ENCODE measurements at regions not wholly inside any gene's neighbourhood (a gene's known extent, or its start where the extent isn't known, plus 50 kb on each side); places are given as distances from the start of the nearest gene placed in this dataset.

DNA sequence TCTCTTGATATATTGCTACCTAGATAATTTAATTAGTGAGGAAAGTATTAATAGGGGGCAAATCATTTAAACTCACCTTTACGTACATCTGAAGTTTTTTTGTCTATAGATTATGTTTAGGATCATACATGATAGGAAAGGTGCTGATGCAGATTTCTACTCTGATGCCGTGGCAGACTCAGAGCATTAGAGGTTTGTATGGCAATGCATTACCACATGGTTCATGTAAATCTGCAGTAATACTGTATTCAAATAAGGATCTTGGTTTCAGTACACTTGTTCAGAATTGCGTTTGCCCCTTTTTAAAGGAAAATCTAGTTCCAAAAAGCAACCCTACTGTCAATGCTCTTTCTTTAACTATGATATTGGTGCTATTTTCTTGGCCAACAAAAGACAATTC lies 288.3 kb downstream of the PTPRC start:
- Histone ChIP-seq H3K4me3 (replicated peaks; ENCODE audit: low read depth, low read length) (no peak overlapping the region), H3K27me3 (replicated peaks; ENCODE audit: control insufficient read depth, insufficient read depth, low read length) (no peaks in the 10 kb centered on the region), H3K36me3 (ENCODE audit: control insufficient read depth, insufficient read depth, low read length) (no peaks in the 10 kb centered on the region)
- no peak for DNase-seq (ENCODE audit: extremely low read depth, insufficient read length)
- TF ChIP-seq, protein P1, sequence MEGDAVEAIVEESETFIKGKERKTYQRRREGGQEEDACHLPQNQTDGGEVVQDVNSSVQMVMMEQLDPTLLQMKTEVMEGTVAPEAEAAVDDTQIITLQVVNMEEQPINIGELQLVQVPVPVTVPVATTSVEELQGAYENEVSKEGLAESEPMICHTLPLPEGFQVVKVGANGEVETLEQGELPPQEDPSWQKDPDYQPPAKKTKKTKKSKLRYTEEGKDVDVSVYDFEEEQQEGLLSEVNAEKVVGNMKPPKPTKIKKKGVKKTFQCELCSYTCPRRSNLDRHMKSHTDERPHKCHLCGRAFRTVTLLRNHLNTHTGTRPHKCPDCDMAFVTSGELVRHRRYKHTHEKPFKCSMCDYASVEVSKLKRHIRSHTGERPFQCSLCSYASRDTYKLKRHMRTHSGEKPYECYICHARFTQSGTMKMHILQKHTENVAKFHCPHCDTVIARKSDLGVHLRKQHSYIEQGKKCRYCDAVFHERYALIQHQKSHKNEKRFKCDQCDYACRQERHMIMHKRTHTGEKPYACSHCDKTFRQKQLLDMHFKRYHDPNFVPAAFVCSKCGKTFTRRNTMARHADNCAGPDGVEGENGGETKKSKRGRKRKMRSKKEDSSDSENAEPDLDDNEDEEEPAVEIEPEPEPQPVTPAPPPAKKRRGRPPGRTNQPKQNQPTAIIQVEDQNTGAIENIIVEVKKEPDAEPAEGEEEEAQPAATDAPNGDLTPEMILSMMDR (IDR thresholded peaks at IDR 0.05; ENCODE audit: insufficient read depth, low read length, poor library complexity, severe bottlenecking): no peak

GRCh38 chr1:198929111-198929604 lies 290.3 kb downstream of the PTPRC start:
- no peak for DNase-seq (ENCODE audit: extremely low read depth, insufficient read length)
- TF ChIP-seq, protein P1 (IDR thresholded peaks at IDR 0.05; ENCODE audit: insufficient read depth, low read length, poor library complexity, severe bottlenecking): no peak
- H3K27me3 ChIP-seq (replicated peaks; ENCODE audit: control insufficient read depth, insufficient read depth, low read length): no peaks in the 10 kb centered on the region
- no peak overlapping the region for H3K4me3 ChIP-seq (replicated peaks; ENCODE audit: low read depth, low read length)
- no peaks in the 10 kb centered on the region for H3K36me3 ChIP-seq (ENCODE audit: control insufficient read depth, insufficient read depth, low read length)

DNA sequence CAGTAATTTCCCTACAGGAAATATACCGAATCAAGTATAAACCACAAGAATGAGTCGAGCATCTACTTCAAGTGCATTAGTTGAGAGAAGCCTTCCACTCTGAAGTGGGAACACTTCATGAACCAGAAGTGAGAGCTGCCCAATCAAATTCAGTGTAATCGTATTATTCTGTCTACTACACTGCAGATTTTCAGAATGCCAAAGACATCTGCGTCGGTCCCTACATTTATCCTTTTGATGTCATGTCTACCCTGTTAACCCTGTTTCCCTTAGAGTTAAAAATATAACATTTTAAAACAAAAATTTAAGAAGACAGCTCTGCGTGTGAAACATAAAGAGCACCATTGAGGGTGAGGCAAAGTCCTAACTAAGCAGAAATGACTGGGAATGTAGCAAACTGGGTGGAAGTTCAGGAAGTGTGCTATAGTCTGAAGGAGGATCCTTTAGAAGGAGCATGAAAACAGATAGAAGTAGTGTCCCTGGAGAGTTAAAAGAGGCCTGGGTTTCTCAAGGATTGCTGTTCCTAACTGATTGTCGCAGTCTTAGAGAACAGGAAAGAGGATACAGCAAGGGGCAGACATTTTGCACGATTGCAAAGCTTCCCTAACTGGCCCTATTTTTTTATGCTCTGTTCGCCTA lies 291.2 kb downstream of the PTPRC start:
- no peaks in the 10 kb centered on the region for H3K36me3 ChIP-seq (ENCODE audit: control insufficient read depth, insufficient read depth, low read length)
- H3K27me3 ChIP-seq (replicated peaks; ENCODE audit: control insufficient read depth, insufficient read depth, low read length): no peaks in the 10 kb centered on the region
- TF ChIP-seq, protein P1 (IDR thresholded peaks at IDR 0.05; ENCODE audit: insufficient read depth, low read length, poor library complexity, severe bottlenecking): no peak
- DNase-seq (ENCODE audit: extremely low read depth, insufficient read length): no peak
- H3K4me3 ChIP-seq (replicated peaks; ENCODE audit: low read depth, low read length): no peak overlapping the region

DNA sequence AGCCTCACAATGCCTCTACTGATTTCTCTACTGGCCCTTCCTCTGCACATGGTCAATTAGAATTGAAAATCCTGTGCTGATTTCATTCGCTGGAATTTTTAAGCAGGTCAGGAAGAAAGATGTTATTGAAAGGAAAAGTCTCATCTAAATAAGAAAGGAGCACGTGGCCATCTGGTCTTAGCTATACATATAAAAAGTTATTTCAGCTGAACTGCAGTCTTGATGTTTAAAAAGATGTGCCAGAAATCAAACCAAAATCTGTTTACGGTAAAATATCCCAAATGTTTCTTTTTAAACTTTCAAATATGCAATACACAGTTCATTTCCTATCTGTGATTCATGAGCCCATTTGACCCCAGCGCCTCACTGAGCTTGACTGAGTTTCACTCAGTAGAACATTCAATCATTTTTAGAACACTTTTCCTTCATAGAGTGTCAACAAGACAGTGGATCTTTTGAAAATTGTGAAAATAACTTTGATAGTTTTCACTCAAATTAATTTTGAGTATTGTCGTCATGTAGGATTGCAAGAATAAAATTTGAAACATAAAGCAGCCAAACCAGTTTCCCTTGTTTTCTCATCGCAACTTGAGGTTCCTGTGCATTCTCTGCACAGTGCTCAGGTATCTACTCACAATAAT lies 293.6 kb downstream of the PTPRC start:
- no peaks in the 10 kb centered on the region for H3K36me3 ChIP-seq (ENCODE audit: control insufficient read depth, insufficient read depth, low read length)
- no peaks in the 10 kb centered on the region for H3K27me3 ChIP-seq (replicated peaks; ENCODE audit: control insufficient read depth, insufficient read depth, low read length)
- DNase-seq (ENCODE audit: extremely low read depth, insufficient read length): no peak
- TF ChIP-seq, protein P1 (IDR thresholded peaks at IDR 0.05; ENCODE audit: insufficient read depth, low read length, poor library complexity, severe bottlenecking): no peak
- no peak overlapping the region for H3K4me3 ChIP-seq (replicated peaks; ENCODE audit: low read depth, low read length)

GRCh38 chr1:198933515-198934222 lies 294.8 kb downstream of the PTPRC start:
- Histone ChIP-seq H3K4me3 (replicated peaks; ENCODE audit: low read depth, low read length) (no peak overlapping the region), H3K27me3 (replicated peaks; ENCODE audit: control insufficient read depth, insufficient read depth, low read length) (no peaks in the 10 kb centered on the region), H3K36me3 (ENCODE audit: control insufficient read depth, insufficient read depth, low read length) (no peaks in the 10 kb centered on the region)
- TF ChIP-seq, protein P1 (IDR thresholded peaks at IDR 0.05; ENCODE audit: insufficient read depth, low read length, poor library complexity, severe bottlenecking): no peak
- DNase-seq (ENCODE audit: extremely low read depth, insufficient read length): no peak

All from GM06990 (cell line).